Activated T-helper 2 cell treated with anti-CD3 and anti-CD28 coated beads, Interferon-gamma antibody, Interleukin-2, Interleukin-4, amounts not matched to agents 10 μg/mL and 5 μg/mL and 100 μg/mL, durations not matched to agents 14 hours and 24 hours and 36 hours (primary cell): ENCODE measurements at regions not wholly inside any gene's neighbourhood (a gene's known extent, or its start where the extent isn't known, plus 50 kb on each side); places are given as distances from the start of the nearest gene placed in this dataset.

Experiments
- DNase-seq: peaks from one replicate; pipeline ENCODE4 v3.0.0; 2021; ENCODE audit warnings: low spot score
- H3K27ac Mint-ChIP-seq: one replicate; pipeline ENCODE4 v1.8.0; 2021; ENCODE audit warnings: mixed read lengths
- H3K27me3 Mint-ChIP-seq: one replicate; pipeline ENCODE4 v1.8.0; 2021; ENCODE audit warnings: low read depth, mixed read lengths
- H3K36me3 Mint-ChIP-seq: one replicate; pipeline ENCODE4 v1.8.0; 2021; ENCODE audit warnings: low read depth, mixed read lengths
- H3K4me1 Mint-ChIP-seq: one replicate; pipeline ENCODE4 v1.8.0; 2021; ENCODE audit warnings: low read depth, mixed read lengths
- H3K4me3 Mint-ChIP-seq: one replicate; pipeline ENCODE4 v1.8.0; 2021; ENCODE audit warnings: low read depth, mild to moderate bottlenecking, moderate library complexity, mixed read lengths
- H3K9me3 Mint-ChIP-seq: one replicate; pipeline ENCODE4 v1.8.0; 2021; ENCODE audit warnings: mixed read lengths
- intact Hi-C: fragments of 100-400 bp; cut with micrococcal nuclease; formaldehyde crosslinking; loops from one replicate; pipeline ENCODE4 v1.15.1; 2023

DNA sequence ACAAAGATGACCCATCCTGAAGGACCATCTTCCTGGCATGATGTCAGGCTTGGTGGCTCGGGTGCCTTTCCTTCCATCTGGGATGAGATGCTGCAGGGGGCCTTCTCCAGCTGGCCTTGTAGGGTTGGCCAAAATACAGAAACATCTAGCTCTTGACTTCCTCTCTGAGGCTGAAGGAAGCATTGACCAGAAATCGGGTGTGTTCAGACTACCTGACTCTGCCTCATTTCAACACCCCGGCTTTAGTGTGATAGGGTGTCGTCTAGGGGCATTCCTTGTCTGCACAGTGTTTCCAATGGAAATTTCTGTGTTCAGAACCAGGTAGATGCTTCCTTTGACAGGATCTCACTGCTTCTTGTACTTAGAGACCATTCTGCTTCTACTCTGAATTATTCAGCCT is 115.7 kb upstream of the SPRED2 start:
- DNase-seq: no peak
- intact Hi-C loops: no loop called here
- Mint-ChIP-seq H3K27me3 (peaks cover 10% of the 10 kb centered on the region), H3K4me1 (peaks cover 18% of the 10 kb centered on the region), H3K27ac (no peak overlapping the region), H3K9me3 (no peaks in the 10 kb centered on the region), H3K36me3 (no peaks in the 10 kb centered on the region), H3K4me3 (no peak overlapping the region)

DNA sequence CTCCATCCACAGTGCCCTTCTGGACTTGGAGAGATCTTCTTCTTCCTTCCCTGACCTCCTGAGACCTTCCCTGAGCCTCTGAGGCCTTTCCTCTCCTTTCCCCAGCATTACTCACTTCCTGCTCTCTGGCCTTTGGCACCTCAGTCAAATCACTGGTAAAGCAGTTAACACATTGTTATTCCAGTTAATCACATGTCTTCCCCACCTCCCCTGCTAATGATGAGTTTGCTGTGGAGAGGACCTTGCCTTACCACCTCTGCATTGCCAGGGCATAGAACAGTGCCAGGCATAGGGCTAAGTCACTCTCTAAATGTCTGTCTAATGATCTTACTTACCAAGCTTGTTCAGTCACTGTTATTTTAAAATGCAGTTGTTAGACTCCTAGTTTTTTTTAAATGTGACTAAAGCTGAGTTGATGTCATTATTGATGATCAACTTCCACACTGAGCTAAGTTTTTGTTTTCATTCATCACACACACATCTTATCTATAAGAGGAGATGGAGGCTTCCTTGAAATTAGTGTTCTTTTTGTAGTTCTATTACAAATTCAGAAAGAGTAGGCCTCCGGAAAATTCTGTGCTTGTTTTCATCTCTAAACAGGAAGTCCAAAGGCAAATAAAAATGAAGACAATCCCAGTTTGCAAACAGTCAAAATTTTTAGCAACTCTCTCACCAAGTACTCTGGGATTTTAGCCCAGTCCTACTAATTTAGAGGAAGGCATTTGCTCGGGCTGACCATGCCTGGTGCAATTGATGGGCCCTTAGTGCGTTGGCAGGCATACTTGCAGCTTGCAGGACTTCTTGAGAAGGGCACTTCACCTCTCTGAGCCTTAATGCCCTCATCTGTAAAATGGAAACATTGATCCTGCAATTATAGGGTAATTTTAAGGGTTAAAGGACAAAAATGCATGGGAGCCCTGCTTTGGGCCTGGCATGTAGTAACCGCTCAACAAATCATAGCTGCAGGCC is 113.7 kb upstream of the SPRED2 start:
- Mint-ChIP-seq H3K36me3 (no peaks in the 10 kb centered on the region), H3K4me3 (no peak overlapping the region), H3K27ac (peak overlapping the region; percentile 34), H3K9me3 (no peaks in the 10 kb centered on the region), H3K4me1 (peaks cover 18% of the 10 kb centered on the region), H3K27me3 (peaks cover 10% of the 10 kb centered on the region)
- DNase-seq: no peak
- intact Hi-C loops: no loop called here

DNA sequence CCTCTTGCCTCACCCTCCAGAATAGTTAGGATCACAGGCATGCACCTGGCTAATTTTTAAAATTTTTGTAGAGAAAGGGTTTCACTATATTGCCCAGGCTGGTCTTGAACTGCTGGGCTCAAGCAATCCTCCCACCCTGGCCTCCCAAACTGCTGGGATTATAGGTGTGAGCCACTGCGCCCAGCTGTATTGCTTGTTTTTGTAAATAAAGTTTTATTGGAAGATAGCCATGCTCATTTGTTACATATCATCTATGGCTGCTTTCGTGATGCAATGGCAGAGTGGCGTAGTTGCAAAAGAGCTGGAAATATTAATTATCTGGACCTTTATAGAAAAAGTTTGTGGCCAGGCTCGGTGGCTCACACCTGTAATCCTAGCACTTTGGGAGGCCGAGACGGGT is 109.4 kb upstream of the SPRED2 start:
- Mint-ChIP-seq H3K27ac (no peak overlapping the region), H3K4me1 (peaks cover 7% of the 10 kb centered on the region)
- intact Hi-C loops: no loop called here

DNA sequence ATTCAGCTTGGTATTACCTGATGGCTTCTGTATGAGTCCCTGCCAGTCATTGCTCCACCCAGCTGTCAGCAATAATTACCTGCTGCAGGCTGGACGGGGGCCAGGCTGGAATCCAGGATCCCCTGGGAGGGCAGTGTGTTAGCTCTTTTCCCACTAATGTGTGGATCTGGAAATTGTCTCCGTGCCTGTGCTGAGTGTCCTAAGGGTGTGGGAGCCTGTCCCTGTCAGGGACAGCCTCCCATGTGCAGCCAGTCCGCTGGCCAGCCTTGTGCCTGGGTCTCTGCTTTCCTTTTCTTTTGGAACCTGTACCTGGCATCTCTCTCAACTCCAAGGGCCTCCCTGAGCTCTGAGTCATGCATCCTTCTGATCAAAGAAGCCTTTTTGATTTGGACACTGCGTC is 107.2 kb upstream of the SPRED2 start:
- DNase-seq: no peak
- no peaks in the 10 kb centered on the region for H3K9me3 Mint-ChIP-seq
- no peaks in the 10 kb centered on the region for H3K4me1 Mint-ChIP-seq
- H3K4me3 Mint-ChIP-seq: no peak overlapping the region
- no peak overlapping the region for H3K27ac Mint-ChIP-seq
- no peaks in the 10 kb centered on the region for H3K36me3 Mint-ChIP-seq
- intact Hi-C loops: no loop called here
- H3K27me3 Mint-ChIP-seq: peaks cover 10% of the 10 kb centered on the region

More for the DNA sequence above, 109.4 kb upstream of the SPRED2 start:
- no peaks in the 10 kb centered on the region for H3K9me3 Mint-ChIP-seq
- DNase-seq: no peak
- H3K27me3 Mint-ChIP-seq: peaks cover 10% of the 10 kb centered on the region
- no peak overlapping the region for H3K4me3 Mint-ChIP-seq
- no peaks in the 10 kb centered on the region for H3K36me3 Mint-ChIP-seq

GRCh38 chr2:65537651-65538385 is 105.4 kb upstream of the SPRED2 start:
- intact Hi-C loops: no loop called here
- Mint-ChIP-seq H3K9me3 (no peaks in the 10 kb centered on the region), H3K27me3 (peaks cover 7% of the 10 kb centered on the region), H3K4me1 (no peaks in the 10 kb centered on the region), H3K27ac (no peak overlapping the region), H3K36me3 (no peaks in the 10 kb centered on the region), H3K4me3 (no peak overlapping the region)
- DNase-seq: no peak

DNA sequence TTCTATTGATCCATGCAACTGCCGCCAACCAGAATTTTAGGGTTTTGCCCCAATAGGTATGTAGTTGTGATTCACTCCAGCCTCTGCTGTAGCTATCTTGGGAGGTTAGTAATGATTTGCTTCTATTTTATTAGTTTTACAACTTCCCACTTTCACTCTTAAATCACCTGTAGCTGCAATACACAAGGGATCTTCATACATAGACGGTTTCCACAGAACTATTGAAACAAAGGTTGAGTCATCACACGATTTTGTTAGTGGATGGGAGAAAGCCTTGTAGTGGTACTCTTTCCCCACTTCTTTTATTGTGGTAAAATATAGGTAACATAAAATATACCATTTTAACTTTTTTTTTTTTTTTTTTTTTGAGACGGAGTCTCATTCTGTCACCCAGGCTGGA is 104.2 kb upstream of the SPRED2 start:
- H3K36me3 Mint-ChIP-seq: no peaks in the 10 kb centered on the region
- intact Hi-C loops: no loop called here
- H3K27ac Mint-ChIP-seq: no peak overlapping the region
- DNase-seq: no peak
- no peaks in the 10 kb centered on the region for H3K4me1 Mint-ChIP-seq
- H3K4me3 Mint-ChIP-seq: no peak overlapping the region
- peaks cover 9% of the 10 kb centered on the region for H3K27me3 Mint-ChIP-seq
- no peaks in the 10 kb centered on the region for H3K9me3 Mint-ChIP-seq

GRCh38 chr2:65532937-65533336 is 100.5 kb upstream of the SPRED2 start:
- intact Hi-C loops: no loop called here
- H3K27me3 Mint-ChIP-seq: peaks cover 25% of the 10 kb centered on the region
- no peaks in the 10 kb centered on the region for H3K4me1 Mint-ChIP-seq
- H3K27ac Mint-ChIP-seq: no peak overlapping the region
- no peaks in the 10 kb centered on the region for H3K36me3 Mint-ChIP-seq
- H3K4me3 Mint-ChIP-seq: no peak overlapping the region
- no peaks in the 10 kb centered on the region for H3K9me3 Mint-ChIP-seq
- no peak for DNase-seq

DNA sequence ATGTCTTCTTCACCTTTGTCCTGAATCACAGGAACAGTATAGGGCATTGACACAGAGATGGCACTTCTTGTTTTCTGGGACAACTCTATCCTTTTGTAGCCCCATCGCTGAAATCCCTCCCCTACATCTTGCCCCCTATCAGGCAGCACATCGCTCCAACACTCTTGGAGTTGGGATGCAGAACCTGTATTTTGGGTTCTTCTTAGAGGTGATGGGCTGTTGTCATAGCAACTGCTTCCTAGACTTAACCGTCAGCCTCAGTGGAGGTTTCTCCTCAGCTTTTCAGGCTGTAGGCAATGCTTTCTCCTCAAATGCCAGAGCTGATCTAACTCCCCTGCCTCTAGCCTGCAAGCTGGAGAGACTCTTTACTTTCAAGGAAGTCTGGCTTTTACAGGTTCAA is 99.9 kb upstream of the SPRED2 start:
- Mint-ChIP-seq H3K27me3 (peaks cover 28% of the 10 kb centered on the region), H3K4me3 (no peak overlapping the region), H3K4me1 (no peaks in the 10 kb centered on the region), H3K36me3 (no peaks in the 10 kb centered on the region), H3K9me3 (no peaks in the 10 kb centered on the region), H3K27ac (no peak overlapping the region)
- intact Hi-C loops: no loop called here
- DNase-seq: no peak

DNA sequence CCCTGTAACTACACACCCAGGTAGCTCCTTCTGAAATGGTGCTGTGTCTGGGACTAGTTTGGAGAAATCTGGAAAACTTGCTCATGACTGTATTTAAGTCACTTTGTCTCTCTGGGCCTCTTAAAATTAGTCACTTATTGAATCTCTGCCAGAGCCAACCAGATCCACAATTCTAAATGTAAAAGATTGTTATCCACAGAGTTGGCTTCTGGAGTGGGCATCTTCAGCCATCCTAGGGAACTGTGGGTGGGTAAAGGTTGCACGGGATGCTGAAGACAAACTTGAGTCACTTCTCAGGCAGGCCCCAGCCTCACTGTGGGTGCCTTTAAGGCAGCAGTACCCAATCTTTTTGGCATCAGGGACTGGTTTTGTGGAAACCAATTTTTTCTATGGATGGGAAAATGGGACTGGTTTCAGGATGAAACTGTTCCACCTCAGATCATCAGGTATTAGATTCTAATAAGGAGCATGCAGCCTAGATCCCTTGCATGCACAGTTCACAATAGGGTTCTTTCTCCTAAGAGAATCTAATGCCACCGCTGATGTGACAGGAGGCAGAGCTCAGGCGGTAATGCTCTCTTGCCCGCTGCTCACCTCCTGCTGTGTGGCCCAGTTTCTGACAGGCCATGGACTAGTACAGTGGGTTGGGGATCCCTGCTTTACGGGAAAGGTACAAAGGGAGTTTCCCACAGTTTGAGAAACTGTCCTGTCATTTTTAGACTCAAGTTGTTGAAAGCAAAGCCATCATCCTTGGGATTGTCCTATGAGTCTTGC is 98.3 kb upstream of the SPRED2 start:
- no peaks in the 10 kb centered on the region for H3K9me3 Mint-ChIP-seq
- H3K27ac Mint-ChIP-seq: no peak overlapping the region
- intact Hi-C loops: no loop called here
- no peak for DNase-seq
- H3K4me1 Mint-ChIP-seq: no peaks in the 10 kb centered on the region
- H3K27me3 Mint-ChIP-seq: peaks cover 31% of the 10 kb centered on the region
- no peaks in the 10 kb centered on the region for H3K36me3 Mint-ChIP-seq
- no peak overlapping the region for H3K4me3 Mint-ChIP-seq

- H3K27ac Mint-ChIP-seq: no peak overlapping the region
- H3K27me3 Mint-ChIP-seq: peaks cover 29% of the 10 kb centered on the region
- intact Hi-C loops: no loop called here
- no peaks in the 10 kb centered on the region for H3K36me3 Mint-ChIP-seq
- DNase-seq: no peak
- no peak overlapping the region for H3K4me3 Mint-ChIP-seq
- no peaks in the 10 kb centered on the region for H3K4me1 Mint-ChIP-seq
- H3K9me3 Mint-ChIP-seq: no peaks in the 10 kb centered on the region
These were observed 97.0 kb upstream of the SPRED2 start for GRCh38 chr2:65529419-65529818.

- Mint-ChIP-seq H3K4me3 (no peak overlapping the region), H3K4me1 (no peaks in the 10 kb centered on the region), H3K27ac (no peak overlapping the region), H3K36me3 (no peaks in the 10 kb centered on the region), H3K9me3 (no peaks in the 10 kb centered on the region), H3K27me3 (peaks cover 32% of the 10 kb centered on the region)
- DNase-seq: no peak
- intact Hi-C loops: no loop called here
These were observed 95.8 kb upstream of the SPRED2 start for GRCh38 chr2:65528241-65528574.

GRCh38 chr2:65527451-65528240 is 95.2 kb upstream of the SPRED2 start:
- H3K4me1 Mint-ChIP-seq: no peaks in the 10 kb centered on the region
- H3K36me3 Mint-ChIP-seq: no peaks in the 10 kb centered on the region
- H3K27ac Mint-ChIP-seq: no peak overlapping the region
- DNase-seq: no peak
- H3K4me3 Mint-ChIP-seq: no peak overlapping the region
- intact Hi-C loops: no loop called here
- peaks cover 33% of the 10 kb centered on the region for H3K27me3 Mint-ChIP-seq
- H3K9me3 Mint-ChIP-seq: no peaks in the 10 kb centered on the region
